Mesendoderm (in vitro differentiated cells): ENCODE measurements at regions not wholly inside any gene's neighbourhood (a gene's known extent, or its start where the extent isn't known, plus 50 kb on each side); places are given as distances from the start of the nearest gene placed in this dataset.

ENCODE experiments used
- DNase-seq: peaks from one replicate; pipeline ENCODE4 v3.0.0; 2013
- H2AK5ac ChIP-seq: 2 replicates; pipeline ENCODE4 v1.6.1; 2013; ENCODE audit warnings: low read length, inconsistent platforms
- H2BK120ac ChIP-seq: 2 replicates; pipeline ENCODE4 v1.6.1; 2013; ENCODE audit warnings: low read depth, mild to moderate bottlenecking, low read length, moderate library complexity, mixed read lengths
- H2BK15ac ChIP-seq: replicated peaks from 2 replicates; pipeline ENCODE4 v1.6.1; 2013; ENCODE audit warnings: low read depth, mild to moderate bottlenecking, moderate library complexity
- H2BK5ac ChIP-seq: 2 replicates; pipeline ENCODE4 v1.6.1; 2013; ENCODE audit warnings: low read length, inconsistent platforms
- H3K18ac ChIP-seq: 2 replicates; pipeline ENCODE4 v1.6.1; 2013; ENCODE audit warnings: mild to moderate bottlenecking, low read length, mixed read lengths
- H3K23ac ChIP-seq: one replicate; pipeline ENCODE4 v1.6.1; 2013; ENCODE audit warnings: low read length
- H3K27ac ChIP-seq: 2 replicates; pipeline ENCODE4 v1.5.1; 2013; ENCODE audit warnings: low read depth, mild to moderate bottlenecking, inconsistent platforms, low read length, moderate library complexity
- H3K27me3 ChIP-seq: 2 replicates; pipeline ENCODE4 v1.6.1; 2013; ENCODE audit warnings: low read length, control low read depth, mild to moderate bottlenecking, inconsistent platforms; ENCODE audit not compliant: insufficient read depth, poor library complexity
- H3K36me3 ChIP-seq: 2 replicates; pipeline ENCODE4 v1.6.1; 2013; ENCODE audit warnings: low read length, inconsistent platforms; ENCODE audit not compliant: control insufficient read depth, insufficient read depth
- H3K4ac ChIP-seq: one replicate; pipeline ENCODE4 v1.6.1; 2013; ENCODE audit warnings: low read depth, mild to moderate bottlenecking, low read length, moderate library complexity
- H3K4me1 ChIP-seq: 2 replicates; pipeline ENCODE4 v1.6.1; 2013; ENCODE audit warnings: low read depth, low read length, inconsistent platforms; ENCODE audit not compliant: control insufficient read depth
- H3K4me2 ChIP-seq: 2 replicates; pipeline ENCODE4 v1.6.1; 2013; ENCODE audit warnings: low read length
- H3K4me3 ChIP-seq: 2 replicates; pipeline ENCODE4 v1.5.1; 2013; ENCODE audit warnings: mild to moderate bottlenecking, low read length
- H3K56ac ChIP-seq: one replicate; pipeline ENCODE4 v1.6.1; 2013; ENCODE audit warnings: low read length
- H3K79me1 ChIP-seq: 2 replicates; pipeline ENCODE4 v1.6.1; 2013; ENCODE audit warnings: low read length, inconsistent platforms
- H3K79me2 ChIP-seq: 2 replicates; pipeline ENCODE4 v1.6.1; 2013; ENCODE audit warnings: mild to moderate bottlenecking, low read length; ENCODE audit not compliant: control insufficient read depth, insufficient read depth
- H3K9ac ChIP-seq: 2 replicates; pipeline ENCODE4 v1.6.1; 2013; ENCODE audit warnings: low read length, inconsistent platforms
- H4K5ac ChIP-seq: one replicate; pipeline ENCODE4 v1.6.1; 2013; ENCODE audit warnings: low read length
- H4K8ac ChIP-seq: one replicate; pipeline ENCODE4 v1.6.1; 2013; ENCODE audit warnings: low read depth, mild to moderate bottlenecking, control low read depth, low read length, moderate library complexity
- WGBS: extraction: QIAGEN DNeasy Blood & Tissue Kit; methylation state at CpG from one replicate; pipeline ENCODE4 v1.1.7; 2013; ENCODE audit warnings: low lambda C conversion rate, missing lambda C conversion rate; ENCODE audit not compliant: insufficient coverage; ENCODE audit errors: extremely low coverage; 5-methylcytosine and 5-hydroxymethylcytosine counted together

DNA sequence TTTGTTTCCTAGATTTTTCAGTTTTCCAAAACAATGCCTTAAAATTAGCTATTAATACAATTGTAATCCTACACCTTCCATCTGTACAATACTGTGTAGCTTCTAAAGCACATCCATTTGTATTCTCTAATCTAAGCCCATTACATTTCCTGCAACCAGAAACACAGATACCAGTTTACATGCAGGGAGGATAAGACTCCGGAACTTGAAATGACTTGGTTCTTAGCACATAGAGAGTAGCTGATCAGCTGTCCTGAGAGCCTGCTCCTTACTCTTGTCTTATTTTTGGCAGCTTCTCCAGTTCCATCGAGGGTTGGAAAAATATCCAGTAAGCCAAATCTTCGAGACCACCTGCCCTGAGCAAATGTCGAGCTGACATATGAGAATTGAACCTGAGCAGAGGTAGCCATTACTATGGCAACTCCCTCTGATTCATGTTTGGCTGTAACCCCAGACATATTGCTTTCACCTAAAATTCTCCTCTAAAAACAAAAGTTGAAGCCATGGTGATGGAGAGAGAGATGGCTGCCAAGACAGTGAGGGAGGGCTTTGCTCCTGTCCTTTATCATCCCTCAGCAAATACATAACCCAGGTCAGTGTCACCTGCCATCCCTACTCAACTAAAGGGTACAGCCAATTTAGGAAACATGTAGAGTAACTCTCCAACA lies 542.8 kb downstream of the IRS1 start:
- Histone ChIP-seq H3K56ac (no peak overlapping the region), H2AK5ac (no peak overlapping the region), H4K5ac (no peak overlapping the region), H4K8ac (no peak overlapping the region), H3K23ac (no peak overlapping the region), H3K79me1 (no peaks in the 10 kb centered on the region), H2BK15ac (no peak overlapping the region), H3K4me3 (no peak overlapping the region), H3K79me2 (no peaks in the 10 kb centered on the region), H2BK120ac (no peak overlapping the region), H3K4me2 (no peak overlapping the region), H3K27ac (no peak overlapping the region), H3K36me3 (no peaks in the 10 kb centered on the region), H3K4ac (no peak overlapping the region), H3K9ac (no peak overlapping the region), H2BK5ac (no peak overlapping the region), H3K18ac (no peak overlapping the region), H3K27me3 (no peaks in the 10 kb centered on the region), H3K4me1 (no peaks in the 10 kb centered on the region)
- DNase-seq: no peak
- no CpG with 5 or more reads among the region's 4 CpGs for WGBS

DNA sequence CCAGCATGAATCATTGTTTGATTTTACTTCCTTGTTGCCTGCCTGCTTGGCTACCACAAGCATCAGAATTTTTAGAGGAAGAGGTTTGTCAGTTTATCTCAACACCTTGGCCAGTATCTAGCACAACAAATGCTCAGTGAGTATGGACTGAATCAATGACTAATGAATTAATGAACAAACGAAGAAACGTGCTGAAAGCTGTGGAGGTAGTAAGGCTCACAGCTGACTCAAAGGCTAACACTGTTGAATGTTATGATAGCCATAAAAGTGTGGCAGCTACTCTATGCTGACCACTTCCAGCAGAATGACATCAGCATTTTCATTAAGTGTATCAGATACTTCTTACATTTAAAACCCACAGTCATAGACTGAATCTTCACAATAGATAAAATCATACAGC lies 543.4 kb downstream of the IRS1 start:
- no peak overlapping the region for H2BK5ac ChIP-seq
- WGBS: no CpG with 5 or more reads among the region's 2 CpGs
- no peak for DNase-seq

DNA sequence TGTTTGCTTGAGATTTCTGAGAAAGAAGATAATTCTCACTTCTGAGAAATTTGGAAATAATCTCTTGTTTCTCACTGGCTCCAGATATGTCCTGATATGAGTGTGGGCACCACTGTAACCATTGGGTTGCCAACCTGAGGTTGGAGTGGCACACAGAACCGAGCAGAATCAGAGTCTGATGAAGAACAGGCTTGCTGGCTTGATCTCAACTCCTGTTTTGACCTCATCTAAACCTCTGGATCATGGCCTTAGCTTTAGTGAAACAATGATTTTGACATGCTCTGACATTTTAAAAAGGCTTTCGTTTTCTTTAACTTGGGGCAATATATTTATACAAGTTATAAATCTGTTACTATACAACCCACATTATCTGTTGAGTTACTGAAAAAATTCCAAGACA lies 548.0 kb downstream of the IRS1 start:
- Histone ChIP-seq H3K4me3 (no peak overlapping the region), H3K56ac (no peak overlapping the region), H3K79me1 (no peaks in the 10 kb centered on the region), H4K5ac (no peak overlapping the region), H3K4me2 (no peak overlapping the region), H3K9ac (no peak overlapping the region), H2BK15ac (no peak overlapping the region), H3K27ac (no peak overlapping the region), H4K8ac (no peak overlapping the region), H3K27me3 (no peaks in the 10 kb centered on the region), H3K36me3 (no peaks in the 10 kb centered on the region), H3K4me1 (no peaks in the 10 kb centered on the region), H2BK120ac (no peak overlapping the region), H3K4ac (no peak overlapping the region), H2AK5ac (no peak overlapping the region), H3K23ac (no peak overlapping the region), H3K79me2 (no peaks in the 10 kb centered on the region), H3K18ac (no peak overlapping the region), H2BK5ac (no peak overlapping the region)
- no CpG with 5 or more reads among the region's 2 CpGs for WGBS
- DNase-seq: no peak

More for the DNA sequence above, 543.4 kb downstream of the IRS1 start:
- Histone ChIP-seq H4K5ac (no peak overlapping the region), H3K36me3 (no peaks in the 10 kb centered on the region), H4K8ac (no peak overlapping the region), H3K23ac (no peak overlapping the region), H3K4ac (no peak overlapping the region), H3K4me1 (no peaks in the 10 kb centered on the region), H3K79me1 (no peaks in the 10 kb centered on the region), H2BK15ac (no peak overlapping the region), H3K18ac (no peak overlapping the region), H3K79me2 (no peaks in the 10 kb centered on the region), H3K4me2 (no peak overlapping the region), H3K9ac (no peak overlapping the region), H3K27me3 (no peaks in the 10 kb centered on the region), H2BK120ac (no peak overlapping the region), H3K56ac (no peak overlapping the region), H3K27ac (no peak overlapping the region), H3K4me3 (no peak overlapping the region), H2AK5ac (no peak overlapping the region)

GRCh38 chr2:226247289-226248275 lies 552.0 kb downstream of the IRS1 start:
- no peak overlapping the region for H3K23ac ChIP-seq
- WGBS: no CpG with 5 or more reads among the region's 3 CpGs
- no peak overlapping the region for H2BK5ac ChIP-seq
- no peak for DNase-seq
- H3K36me3 ChIP-seq: no peaks in the 10 kb centered on the region
- H3K79me2 ChIP-seq: no peaks in the 10 kb centered on the region
- H2AK5ac ChIP-seq: no peak overlapping the region
- no peak overlapping the region for H3K4me3 ChIP-seq
- no peak overlapping the region for H3K4me2 ChIP-seq
- H3K4ac ChIP-seq: no peak overlapping the region
- H2BK15ac ChIP-seq: no peak overlapping the region
- no peak overlapping the region for H4K8ac ChIP-seq
- H3K27me3 ChIP-seq: no peaks in the 10 kb centered on the region
- H3K79me1 ChIP-seq: no peaks in the 10 kb centered on the region
- H3K9ac ChIP-seq: no peak overlapping the region
- H3K56ac ChIP-seq: no peak overlapping the region
- no peak overlapping the region for H4K5ac ChIP-seq
- no peak overlapping the region for H2BK120ac ChIP-seq
- H3K4me1 ChIP-seq: no peaks in the 10 kb centered on the region
- H3K18ac ChIP-seq: no peak overlapping the region
- H3K27ac ChIP-seq: no peak overlapping the region

DNA sequence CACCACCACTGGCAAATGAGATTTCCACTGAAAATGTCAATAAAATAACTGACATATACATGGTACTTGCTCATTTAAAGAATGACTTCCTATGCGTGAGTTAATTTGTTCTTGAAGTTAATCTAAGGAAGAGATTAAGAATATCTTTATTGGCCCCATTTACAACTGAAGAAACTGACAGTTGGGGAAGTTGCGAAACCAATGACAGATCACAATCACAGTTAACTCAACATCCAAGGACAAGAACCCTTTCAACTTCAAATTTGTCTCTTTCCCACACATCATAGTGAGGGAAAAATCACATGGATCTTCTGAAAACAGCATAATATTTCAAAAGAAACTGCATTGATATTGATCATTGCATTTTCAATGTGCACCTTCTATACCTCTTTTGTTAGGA lies 565.4 kb downstream of the IRS1 start:
- Histone ChIP-seq H3K4me1 (no peaks in the 10 kb centered on the region), H3K23ac (no peak overlapping the region), H3K27me3 (no peaks in the 10 kb centered on the region), H2BK120ac (no peak overlapping the region), H3K79me1 (no peaks in the 10 kb centered on the region), H2AK5ac (no peak overlapping the region), H2BK5ac (no peak overlapping the region), H3K9ac (no peak overlapping the region), H3K4me2 (no peak overlapping the region), H3K4ac (no peak overlapping the region), H3K4me3 (no peak overlapping the region), H3K18ac (no peak overlapping the region), H3K36me3 (no peaks in the 10 kb centered on the region), H4K5ac (no peak overlapping the region), H3K79me2 (no peaks in the 10 kb centered on the region), H3K56ac (no peak overlapping the region), H3K27ac (no peak overlapping the region), H2BK15ac (no peak overlapping the region), H4K8ac (no peak overlapping the region)
- DNase-seq: no peak
- no CpG with 5 or more reads among the region's 2 CpGs for WGBS
